ENCODE measurements at regions not wholly inside any gene's neighbourhood (a gene's known extent, or its start where the extent isn't known, plus 50 kb on each side); places are given as distances from the start of the nearest gene placed in this dataset.

- in situ Hi-C loops (cut with MboI; ENCODE audit: low sequenced_read_pairs, unreplicated experiment), result no loop called here
- DNase-seq (ENCODE audit: low spot score), result no peak
- no peak for TF ChIP-seq CTCF (IDR thresholded peaks at IDR 0.05; ENCODE audit: borderline replicate concordance, control extremely low read depth, extremely low read depth, insufficient read depth, missing control alignments)
Measured at GRCh38 chr16:47884116-47884725, 271.6 kb downstream of the ABCC12 start.

- in situ Hi-C loops (cut with MboI; ENCODE audit: low sequenced_read_pairs, unreplicated experiment), result no loop called here
- no peak for DNase-seq (ENCODE audit: low spot score)
- no peak for TF ChIP-seq CTCF (IDR thresholded peaks at IDR 0.05; ENCODE audit: borderline replicate concordance, control extremely low read depth, extremely low read depth, insufficient read depth, missing control alignments)
Measured at GRCh38 chr16:47881574-47881973, 274.2 kb downstream of the ABCC12 start.

GRCh38 chr16:47880653-47881052 lies 275.1 kb downstream of the ABCC12 start:
- in situ Hi-C loops (cut with MboI; ENCODE audit: low sequenced_read_pairs, unreplicated experiment), result no loop called here
- DNase-seq (ENCODE audit: low spot score), result no peak
- TF ChIP-seq CTCF (IDR thresholded peaks at IDR 0.05; ENCODE audit: borderline replicate concordance, control extremely low read depth, extremely low read depth, insufficient read depth, missing control alignments), result no peak

GRCh38 chr16:47877166-47877565 lies 278.6 kb downstream of the ABCC12 start:
- in situ Hi-C loops (cut with MboI; ENCODE audit: low sequenced_read_pairs, unreplicated experiment), result no loop called here
- no peak for DNase-seq (ENCODE audit: low spot score)
- no peak for TF ChIP-seq CTCF (IDR thresholded peaks at IDR 0.05; ENCODE audit: borderline replicate concordance, control extremely low read depth, extremely low read depth, insufficient read depth, missing control alignments)

- TF ChIP-seq CTCF (IDR thresholded peaks at IDR 0.05; ENCODE audit: borderline replicate concordance, control extremely low read depth, extremely low read depth, insufficient read depth, missing control alignments), result no peak
- in situ Hi-C loops (cut with MboI; ENCODE audit: low sequenced_read_pairs, unreplicated experiment), result no loop called here
- no peak for DNase-seq (ENCODE audit: low spot score)
Measured at GRCh38 chr16:47876511-47876910, 279.3 kb downstream of the ABCC12 start.

- DNase-seq (ENCODE audit: low spot score), result no peak
- peak; percentile 38 for TF ChIP-seq CTCF (IDR thresholded peaks at IDR 0.05; ENCODE audit: borderline replicate concordance, control extremely low read depth, extremely low read depth, insufficient read depth, missing control alignments)
- in situ Hi-C loops (cut with MboI; ENCODE audit: low sequenced_read_pairs, unreplicated experiment), result no loop called here
Measured at GRCh38 chr16:47873434-47873833, 282.4 kb downstream of the ABCC12 start.
